Spleen (tissue), 7 donors: ENCODE measurements at regions not wholly inside any gene's neighbourhood (a gene's known extent, or its start where the extent isn't known, plus 50 kb on each side); places are given as distances from the start of the nearest gene placed in this dataset.

Experiments
- POLR2A ChIP-seq, 3 donors: fragments of 450-650 bp; IDR thresholded peaks; one replicate each; pipeline ENCODE4 v1.5.1; 2017; ENCODE audit warnings: antibody characterized with exemption in 3 of 3, mild to moderate bottlenecking in 1 of 3
- TF ChIP-seq, protein P1 (sequence below), 11 experiments: fragments of 200-600 bp in 7 of 11; fragments of 450-650 bp in 4 of 11; sonication (generic) in 4 of 11; IDR thresholded peaks in 8 of 11; conservative IDR thresholded peaks in 3 of 11; 1 replicate in 7 of 11; 2 replicates in 4 of 11; pipeline versions ENCODE4 v1.4.0 to v1.8.0; 2016 to 2021; ENCODE audit warnings: antibody characterized with exemption in 11 of 11, inconsistent platforms in 4 of 11, mild to moderate bottlenecking in 1 of 11
- donor health status: DM: no; HTN: no; CAD: no; lungs with moderate emphysema.
- donor health status: DM: no; HTN: no; CAD: no.
- donor health status: DM: no; HTN: no; CAD: no.

DNA sequence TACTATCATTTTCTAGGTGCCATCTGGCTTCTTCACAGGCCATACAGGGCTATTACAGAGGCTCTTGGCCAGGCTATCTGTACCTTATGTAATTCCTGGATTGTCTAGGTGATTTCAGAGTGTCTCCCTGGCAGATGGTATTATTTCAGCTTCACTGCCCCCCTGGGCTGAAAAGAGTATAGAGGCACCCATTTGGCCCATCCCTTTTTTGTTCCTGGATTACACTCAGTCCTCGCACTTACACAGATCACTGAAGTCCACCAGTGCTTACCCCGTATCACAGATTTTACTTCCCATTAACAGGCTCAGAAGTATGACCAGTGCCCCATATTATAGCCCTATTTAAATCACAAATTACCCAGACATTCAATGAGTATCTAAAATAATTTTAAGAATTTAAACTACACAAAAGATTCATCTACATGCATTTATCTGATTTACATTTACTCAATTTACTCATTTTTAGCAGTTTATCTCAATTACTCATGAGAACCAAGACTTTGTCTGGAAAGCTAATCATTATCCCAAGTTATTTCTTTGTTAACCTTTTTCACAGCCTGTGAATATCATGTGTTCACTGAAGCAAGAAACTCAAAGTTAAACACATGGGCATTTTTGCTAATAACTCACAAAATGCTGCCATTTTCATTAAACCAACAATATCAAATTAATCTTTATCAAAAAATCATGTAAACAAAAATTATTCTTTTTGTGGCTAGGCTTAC lies 121.0 kb downstream of the PCDH20 start:
- TF ChIP-seq, protein P1, sequence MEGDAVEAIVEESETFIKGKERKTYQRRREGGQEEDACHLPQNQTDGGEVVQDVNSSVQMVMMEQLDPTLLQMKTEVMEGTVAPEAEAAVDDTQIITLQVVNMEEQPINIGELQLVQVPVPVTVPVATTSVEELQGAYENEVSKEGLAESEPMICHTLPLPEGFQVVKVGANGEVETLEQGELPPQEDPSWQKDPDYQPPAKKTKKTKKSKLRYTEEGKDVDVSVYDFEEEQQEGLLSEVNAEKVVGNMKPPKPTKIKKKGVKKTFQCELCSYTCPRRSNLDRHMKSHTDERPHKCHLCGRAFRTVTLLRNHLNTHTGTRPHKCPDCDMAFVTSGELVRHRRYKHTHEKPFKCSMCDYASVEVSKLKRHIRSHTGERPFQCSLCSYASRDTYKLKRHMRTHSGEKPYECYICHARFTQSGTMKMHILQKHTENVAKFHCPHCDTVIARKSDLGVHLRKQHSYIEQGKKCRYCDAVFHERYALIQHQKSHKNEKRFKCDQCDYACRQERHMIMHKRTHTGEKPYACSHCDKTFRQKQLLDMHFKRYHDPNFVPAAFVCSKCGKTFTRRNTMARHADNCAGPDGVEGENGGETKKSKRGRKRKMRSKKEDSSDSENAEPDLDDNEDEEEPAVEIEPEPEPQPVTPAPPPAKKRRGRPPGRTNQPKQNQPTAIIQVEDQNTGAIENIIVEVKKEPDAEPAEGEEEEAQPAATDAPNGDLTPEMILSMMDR (IDR thresholded peaks at IDR 0.05 in 8 of 11, conservative IDR thresholded peaks at IDR 0.05 in 3 of 11) = no peak
- no peak for TF ChIP-seq POLR2A (IDR thresholded peaks at IDR 0.05)
